Activated CD4-positive, CD25-positive, alpha-beta regulatory T cell treated with anti-CD3 and anti-CD28 coated beads, Interleukin-2, amount 50 U/mL, for 16 hours (primary cell): ENCODE measurements at regions not wholly inside any gene's neighbourhood (a gene's known extent, or its start where the extent isn't known, plus 50 kb on each side); places are given as distances from the start of the nearest gene placed in this dataset.

Source experiments
- DNase-seq: peaks from one replicate; pipeline ENCODE4 v3.0.0-alpha.2; 2020; ENCODE audit warnings: low read depth, low spot score

DNA sequence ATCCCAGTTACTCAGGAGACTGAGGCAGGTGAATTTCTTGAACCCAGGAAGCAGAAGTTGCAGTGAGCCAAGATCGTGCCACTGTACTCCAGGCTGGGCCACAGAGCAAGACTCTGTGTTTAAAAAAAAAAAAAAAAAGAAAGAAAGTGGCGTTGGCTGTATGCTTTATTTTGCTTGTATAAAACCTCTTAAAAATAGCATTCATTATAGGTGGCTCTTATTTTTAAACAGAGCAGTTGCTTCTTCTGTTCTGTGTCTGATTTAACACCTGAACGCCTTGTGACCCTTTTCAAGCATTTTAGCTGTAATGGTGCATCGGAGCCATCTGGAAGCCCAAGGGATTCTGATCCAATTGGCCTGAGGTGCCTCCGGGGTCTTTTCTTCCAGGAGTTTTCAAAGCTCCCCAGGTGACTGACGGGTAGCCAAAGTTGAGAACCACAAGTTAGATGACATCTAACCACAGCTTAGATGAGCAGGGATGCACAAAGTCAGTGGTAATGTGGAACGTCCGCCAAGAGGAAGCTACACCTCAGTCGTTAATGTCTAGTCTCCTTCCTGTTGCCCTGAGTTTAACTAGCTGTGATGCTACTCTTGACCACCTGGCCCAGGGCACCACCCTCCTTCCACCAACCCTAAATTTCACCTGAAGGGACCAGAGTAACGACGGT is 274.6 kb upstream of the KLF6 start:
- no peak for DNase-seq

DNA sequence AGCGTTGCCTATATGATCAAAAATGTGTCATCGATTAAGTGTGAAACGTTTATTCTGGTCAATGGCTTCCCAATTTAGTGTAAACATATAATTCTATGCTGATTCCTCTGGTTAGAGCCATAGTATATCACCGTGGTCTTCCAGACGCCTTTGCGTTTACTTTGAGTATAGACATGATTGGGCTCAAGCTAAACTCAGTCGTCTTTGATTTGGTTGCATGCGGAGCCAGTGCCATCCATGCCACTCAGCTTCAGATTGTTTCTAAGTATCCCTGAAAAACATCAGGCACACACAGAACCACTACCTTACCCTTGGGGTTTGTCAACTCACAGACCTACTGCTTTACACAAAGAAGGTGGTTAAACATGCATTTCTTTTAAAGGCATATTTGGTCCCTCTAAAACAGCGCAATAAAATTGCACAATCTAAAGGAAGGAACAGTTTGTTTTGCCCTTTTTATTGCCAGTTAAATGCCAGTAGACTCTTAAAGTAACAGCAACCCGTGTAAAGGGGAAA is 273.6 kb upstream of the KLF6 start:
- no peak for DNase-seq

DNA sequence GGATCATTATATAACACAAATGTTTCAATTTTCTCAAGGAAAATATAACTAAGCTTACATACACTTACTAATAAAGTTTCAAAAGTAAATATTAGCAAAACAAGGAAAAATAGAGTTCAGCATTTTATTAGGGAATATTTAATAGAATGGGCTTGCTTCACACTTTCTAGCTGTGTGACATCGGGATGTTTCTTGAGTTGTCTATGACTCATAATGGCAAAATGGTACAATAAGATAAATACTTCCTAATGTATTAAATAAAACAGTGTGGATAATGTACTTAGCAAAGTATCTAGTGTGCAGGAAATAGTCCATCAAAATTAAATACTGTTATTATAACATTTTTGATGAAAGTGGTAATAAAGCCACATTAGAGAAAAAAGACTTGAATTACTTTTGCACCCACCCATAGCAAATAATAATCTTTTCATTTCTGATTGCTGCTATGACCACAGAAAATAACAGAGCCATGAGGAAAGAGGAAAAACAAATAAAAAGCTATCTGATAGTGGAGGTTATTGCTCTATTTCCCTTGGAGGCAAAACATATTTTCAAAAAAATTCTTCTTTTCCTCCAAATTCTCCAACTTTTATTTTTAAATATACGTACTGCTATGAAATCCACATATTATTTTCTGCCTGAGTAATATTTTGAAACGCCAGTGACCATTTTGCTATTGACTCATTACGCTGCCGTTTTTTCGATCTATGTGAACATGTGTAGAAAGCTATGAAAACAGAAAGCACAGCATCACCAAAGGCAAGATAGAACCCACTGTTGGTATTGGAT is 272.9 kb upstream of the KLF6 start:
- DNase-seq, result no peak

DNA sequence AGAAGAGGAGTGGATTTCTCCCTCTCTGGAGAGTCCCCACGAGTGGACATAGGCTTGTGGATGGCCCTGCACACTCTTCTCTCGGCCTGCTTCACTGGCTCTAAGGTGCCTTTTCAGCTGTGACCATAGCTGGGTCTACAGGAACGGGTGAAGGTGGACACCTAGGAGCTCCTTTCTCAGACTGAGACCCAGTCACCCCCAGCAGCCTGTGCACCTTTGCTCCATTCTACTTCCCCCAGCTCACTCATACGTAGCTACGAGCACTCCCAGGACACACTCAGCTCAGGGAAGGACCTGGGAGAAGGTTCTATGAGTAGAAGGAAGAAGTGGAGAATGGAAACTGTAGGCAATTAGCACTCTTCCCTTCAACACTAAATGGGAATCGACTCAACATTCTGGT is 272.0 kb upstream of the KLF6 start:
- no peak for DNase-seq

DNA sequence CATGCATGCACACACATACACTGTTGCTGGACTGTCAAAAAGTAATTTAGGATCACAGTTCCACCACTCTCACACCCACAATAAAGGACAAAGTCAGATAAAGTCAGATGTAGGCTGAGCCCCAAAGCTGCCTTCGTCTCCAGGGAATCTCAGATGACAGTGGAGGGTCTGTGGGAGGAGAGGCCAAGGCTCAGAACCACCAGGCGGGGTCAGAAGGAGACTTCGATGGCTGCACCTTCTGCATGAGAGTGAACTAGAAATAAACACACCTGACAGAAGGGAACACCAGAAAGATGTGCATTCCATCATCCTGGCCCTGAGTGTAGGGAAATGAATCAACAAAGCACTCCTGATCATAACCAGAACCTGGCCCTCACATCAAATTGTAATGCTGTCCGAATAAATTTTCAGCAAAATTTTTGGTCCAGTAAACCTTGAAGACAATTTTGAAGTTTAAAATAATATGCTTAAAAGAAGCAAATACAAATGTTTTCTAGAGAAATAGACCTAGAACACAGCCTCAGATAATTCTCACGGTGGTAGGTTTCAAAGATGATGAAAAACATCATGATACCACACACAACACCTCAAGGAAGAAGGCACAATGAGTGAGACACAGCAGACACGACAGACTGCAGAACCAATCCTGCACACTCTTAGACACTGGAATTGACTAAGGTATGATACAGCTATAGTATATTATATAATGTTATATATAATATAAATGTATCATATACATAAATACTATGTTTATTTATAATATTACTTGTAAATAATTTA is 269.8 kb upstream of the KLF6 start:
- no peak for DNase-seq

DNA sequence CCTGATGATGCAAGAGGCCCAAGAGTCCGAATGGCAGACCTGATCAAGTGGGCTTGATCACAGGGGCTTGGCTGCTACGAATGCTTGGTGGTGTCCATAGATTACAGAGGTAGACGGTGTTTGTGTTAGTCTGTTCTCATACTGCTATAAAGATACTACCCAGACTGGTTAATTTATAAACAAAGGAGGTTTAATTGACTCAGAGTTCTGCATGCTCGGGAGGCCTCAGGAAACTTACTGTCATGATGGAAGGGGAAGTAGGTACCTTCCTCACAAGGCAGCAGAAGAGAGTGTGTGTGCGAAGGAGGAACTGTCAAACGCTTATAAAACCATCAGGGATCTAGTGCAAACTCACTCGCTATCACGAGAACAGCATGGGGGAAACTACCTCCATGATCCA is 268.9 kb upstream of the KLF6 start:
- no peak for DNase-seq

DNA sequence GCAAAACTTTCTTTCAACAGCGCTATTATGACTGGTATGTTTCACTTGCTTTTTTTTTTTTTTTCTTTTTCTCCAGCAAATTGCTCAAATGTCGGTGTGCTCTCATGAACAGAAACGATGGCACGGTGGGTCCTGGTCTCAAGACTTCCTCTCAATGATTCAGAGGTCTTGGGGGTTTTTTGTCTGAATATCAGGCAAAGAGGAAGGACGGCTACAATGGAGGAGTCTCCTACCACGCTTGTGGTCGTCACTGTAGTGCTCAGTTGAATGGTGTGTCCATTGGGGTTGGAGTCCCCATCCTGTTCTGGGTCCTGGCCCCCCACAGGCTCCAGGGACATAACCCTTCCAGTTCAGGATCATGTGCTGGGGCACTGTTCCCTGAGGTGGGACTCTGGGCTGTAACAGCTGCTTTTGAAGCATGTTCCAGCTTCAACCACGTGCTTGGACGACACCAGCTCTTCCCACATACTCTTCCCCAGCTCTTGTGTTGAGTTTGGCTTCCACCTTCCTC is 266.7 kb upstream of the KLF6 start:
- no peak for DNase-seq

DNA sequence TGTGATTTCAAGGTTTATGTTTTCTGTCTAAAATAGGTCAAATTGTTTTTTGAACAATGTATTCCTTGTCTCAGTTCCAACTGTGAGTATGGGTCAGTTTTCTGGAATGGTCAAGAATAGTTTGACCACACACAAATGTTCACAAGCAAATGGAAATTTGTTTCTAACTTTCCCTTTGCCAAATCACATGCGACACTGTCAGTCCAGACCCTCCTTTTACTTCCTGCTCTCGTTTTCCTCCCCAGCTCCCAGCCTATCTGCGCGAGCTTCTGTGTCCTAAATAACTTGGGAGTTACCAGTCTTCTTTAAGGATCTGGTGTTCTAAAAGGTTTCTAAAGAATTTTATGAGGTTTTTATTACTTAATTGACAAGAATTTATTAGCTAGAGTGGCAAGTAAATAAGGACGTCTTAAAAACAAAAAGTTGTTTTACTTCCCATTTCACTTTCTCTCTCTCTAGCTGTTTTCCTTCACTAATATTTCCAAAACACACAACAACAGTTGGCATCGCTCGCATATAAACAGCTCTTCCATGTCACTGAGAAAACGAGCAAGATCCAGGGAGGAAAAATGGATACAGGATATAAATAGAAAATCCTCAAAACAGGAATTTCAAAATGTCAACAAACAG is 266.1 kb upstream of the KLF6 start:
- no peak for DNase-seq

DNA sequence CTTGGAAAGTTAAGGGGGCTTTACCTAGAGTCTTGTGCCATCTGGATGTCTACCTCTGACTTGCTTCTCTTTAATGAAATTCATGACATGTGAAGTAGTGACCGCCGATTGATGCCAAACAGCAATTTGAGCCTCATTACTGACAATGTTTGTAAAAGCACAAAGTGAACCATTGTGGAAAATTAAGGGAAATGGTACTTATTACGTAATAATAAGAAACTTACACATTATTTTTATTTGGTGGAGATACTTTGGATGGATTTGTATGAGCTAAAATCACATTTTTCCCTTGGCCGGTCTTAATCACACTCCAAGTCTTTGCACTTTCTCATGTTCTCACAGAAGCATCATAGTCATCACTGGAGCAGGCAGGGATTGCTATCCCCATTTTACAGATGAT is 265.1 kb upstream of the KLF6 start:
- no peak for DNase-seq

DNA sequence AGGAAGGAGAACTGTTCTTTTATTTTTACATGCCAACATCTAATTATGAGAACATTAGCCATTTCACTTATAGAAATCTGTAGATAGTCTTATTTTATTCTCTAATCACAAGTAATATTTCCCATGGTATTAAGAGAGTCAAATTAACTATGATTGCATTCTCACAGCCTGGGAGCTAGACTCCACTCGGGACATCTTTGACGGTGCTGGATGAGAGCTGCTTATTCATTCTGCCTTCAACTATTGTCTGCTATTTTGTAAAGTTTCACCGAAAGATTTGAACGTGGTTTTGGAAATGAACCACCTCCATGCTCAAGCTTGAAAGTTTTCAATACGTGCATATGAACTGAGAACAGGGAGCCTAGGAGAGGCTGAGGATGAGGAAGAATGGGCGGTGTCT is 264.3 kb upstream of the KLF6 start:
- no peak for DNase-seq

DNA sequence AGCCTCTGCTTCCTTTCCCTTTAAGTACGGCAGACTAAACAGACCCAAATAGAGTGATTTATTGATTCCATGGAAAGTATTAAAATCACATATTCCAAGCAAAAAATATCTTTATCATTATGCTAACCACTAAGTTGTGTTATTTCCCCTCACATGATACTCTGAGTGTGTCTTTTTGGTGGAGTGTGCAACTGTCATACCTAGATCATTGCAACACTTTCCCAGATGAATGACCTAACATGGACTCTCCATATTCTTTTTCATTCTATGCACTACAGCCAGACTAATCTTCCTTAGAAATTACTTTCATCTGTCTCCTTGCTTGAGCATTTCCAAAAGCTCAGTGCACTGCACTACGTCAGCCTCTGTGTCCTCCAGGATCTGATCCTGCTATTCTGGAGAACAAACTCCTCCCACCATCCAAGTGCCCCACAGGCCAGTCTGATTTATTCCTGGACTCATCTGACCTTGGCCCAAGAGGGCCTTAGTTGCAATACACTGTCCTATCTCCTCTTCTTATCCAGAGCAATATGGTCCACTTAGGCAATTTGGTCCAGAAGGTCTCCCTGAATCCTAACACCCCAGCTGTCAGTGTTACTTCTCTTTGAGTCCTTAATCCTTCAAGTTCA is 263.3 kb upstream of the KLF6 start:
- no peak for DNase-seq

DNA sequence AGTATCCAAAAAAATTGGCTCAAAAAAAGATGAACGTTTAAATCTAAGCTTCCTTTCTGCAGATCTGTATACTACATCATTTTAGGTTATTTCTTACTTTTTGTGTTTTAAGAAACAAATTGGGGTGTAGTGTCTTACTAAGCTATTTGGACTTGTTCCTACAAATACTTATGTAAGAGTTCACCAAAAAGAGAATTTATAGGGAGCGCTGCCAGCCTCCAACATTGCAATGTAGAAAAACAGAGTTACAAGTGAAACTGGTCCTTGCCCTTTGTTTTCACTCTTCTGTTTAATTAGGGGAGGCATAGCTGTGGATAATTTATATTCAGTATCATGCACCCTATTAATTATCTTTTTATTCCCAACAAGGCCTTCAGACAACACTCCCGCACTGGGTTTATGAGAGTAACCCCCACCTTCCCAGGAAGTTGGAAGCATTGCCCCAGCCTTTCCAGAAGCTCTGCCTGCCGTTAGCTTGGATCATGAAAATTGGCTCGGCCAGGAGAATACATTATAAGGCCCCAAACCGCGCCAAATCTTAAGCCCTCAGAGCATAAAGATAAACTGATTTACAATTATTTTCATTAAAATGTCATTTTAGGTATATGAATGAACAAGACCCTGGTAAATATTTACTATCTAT is 261.8 kb upstream of the KLF6 start:
- no peak for DNase-seq

DNA sequence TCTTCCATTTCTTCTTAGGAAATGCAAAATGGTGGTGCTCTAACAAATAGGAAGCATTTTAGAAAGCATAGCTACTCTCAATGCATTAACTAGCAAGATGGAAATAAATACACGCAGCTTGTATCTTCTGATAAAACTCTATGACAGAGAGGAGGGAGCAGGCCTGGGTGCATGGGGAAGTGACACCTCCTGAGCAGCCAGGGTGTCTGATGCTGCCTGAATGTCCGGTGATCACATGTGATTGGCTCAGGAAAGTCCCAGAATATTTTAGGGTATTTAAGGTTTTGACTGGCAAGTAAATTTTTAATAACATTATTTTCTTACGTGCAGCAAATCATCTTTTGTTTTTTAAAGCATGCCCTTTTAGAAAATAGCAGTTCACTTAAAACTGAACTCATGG is 261.0 kb upstream of the KLF6 start:
- DNase-seq, result no peak

DNA sequence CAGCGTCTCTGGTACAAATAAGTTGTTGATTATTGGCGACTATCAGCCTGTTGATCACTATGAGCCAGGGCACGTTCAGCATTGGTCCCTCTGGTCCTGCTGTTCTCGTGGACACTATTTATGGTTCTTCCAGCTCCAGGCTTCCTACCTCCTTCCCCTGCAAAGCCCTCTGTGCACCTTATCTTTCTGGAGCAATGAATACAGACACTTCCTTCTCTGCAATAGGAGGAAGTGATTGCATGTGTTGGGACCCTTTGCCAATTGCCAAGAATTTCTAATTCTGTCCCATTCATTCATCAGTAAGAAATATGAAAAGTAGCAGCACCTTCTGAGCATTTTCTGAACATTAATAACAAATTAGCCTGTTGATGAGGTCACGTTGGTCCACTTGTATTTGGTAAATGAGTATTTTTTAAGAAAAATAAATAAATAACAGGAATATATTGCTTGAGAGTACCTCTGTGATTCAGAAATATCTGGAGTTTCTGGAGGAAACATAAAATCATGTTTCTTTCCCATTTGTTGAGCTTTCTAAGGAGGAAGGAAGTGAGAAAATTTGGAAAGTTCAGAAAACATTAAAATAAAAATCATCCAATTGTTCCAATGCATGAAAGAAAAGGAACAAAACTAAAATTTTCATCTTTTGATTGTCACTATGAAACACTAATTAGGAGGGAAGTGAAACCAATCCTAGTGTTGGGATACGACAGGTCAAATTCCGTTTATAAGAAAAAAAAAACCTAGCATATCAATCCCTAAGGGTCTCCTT is 259.1 kb upstream of the KLF6 start:
- no peak for DNase-seq

DNA sequence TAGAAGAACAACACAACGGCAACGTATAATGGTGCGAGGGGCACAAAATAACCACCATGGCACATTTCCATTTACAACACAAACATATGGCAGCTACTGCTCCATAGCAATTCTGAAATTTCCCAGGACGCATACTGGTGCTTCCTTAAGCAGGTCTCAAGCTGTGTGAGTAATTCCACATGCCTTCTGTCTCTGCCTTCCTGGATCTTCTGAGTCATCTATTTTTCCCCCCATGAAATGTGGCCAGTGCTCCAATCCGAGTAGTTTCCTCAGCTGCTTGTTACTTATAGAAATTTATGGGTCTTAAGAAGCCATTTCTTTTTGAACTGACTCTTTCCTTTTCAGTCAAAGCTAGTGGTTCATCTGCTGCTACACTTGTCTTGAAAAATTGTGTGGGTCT is 256.6 kb upstream of the KLF6 start:
- no peak for DNase-seq

DNA sequence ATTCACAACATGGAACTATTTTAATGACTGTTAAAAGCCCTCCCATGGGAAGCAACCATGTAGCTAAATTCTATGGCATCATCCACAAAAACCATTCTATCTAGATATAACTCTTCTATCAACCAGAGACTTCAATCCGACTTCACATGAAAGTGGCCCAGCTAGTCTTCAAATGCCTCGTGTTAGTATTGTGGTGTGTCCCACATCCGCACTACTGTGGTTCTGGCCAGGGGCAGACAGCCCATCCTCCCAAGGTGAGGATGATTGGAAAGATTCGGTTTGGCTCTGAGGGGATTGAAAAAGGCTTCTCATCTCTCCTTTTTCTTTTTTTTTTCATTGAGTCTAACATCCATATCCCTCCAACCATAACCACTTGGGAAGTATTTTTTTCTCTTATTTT is 253.0 kb upstream of the KLF6 start:
- DNase-seq, result no peak

DNA sequence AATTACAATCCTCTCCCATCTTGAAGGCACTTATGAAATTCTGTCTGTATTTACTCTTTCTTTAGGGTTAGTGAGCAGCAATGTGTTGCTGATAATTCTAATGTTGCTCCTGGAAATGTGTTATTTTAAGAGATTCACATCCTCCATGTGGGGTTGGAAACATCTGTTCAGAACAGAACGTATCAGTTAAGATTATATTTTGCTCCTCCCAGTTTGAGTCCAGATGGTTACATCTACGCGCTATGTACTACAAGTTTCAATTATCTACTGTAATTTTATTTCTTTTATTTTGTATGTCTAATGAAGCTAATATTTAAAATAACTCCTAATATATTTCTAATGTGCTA is 250.6 kb upstream of the KLF6 start:
- no peak for DNase-seq

DNA sequence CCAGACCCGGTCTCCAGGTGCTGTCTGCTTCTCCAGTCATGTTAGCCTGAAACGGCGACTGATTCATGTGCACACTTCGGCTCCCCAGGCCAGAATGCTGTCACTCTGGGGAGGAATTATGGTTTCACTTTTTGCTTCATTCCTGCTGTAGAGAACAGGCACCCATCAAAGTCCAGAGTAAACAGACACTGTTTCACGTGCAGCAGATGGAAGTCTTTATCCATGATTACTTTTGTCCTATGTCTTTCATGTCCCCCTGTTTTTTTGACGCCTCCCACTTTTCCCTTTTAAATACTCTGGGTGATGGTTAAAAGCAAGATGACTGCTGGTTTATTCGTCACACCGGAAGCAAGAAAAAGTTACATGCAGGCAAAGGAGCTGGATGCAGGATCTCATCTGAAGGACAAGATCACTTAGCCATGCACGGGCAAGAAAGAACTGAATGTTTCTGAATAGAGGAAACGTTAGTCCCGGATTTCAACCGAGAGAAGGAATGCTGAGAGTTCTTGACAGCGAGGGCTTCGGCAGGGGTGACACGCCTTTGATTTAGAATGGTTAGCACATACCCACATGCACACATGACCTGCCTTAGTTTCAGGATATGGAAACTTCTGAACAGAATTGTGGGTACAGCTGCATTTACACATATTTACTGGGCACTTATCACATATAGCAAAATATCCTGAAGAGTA is 250.0 kb upstream of the KLF6 start:
- DNase-seq, result no peak

DNA sequence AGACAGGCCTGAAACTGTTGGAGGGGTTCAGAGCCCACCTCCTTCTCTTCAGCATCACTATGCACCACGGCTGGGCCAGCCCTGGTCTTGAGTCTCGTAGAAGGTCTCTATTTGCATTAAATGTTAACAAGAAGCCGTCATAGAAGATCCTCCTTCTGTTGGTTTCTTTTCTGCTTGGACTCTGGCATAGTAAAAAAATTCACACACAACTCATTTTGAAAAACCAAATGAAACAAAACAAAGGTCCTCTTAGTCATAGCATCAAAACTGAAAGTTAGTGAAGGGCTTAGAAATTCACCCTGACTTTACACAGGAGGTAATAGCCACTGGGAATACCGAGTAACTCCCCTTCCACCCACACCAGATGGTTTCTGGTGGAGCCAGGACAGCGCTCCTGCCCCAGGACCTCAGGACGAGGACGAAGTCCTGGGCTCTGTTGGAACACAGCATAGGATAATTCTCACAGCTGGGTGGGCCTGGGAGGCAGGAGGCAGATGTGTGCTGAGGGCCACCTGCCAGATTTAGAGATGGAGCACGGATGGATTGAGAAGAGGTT is 248.4 kb upstream of the KLF6 start:
- no peak for DNase-seq
